ENCODE measurements at regions not wholly inside any gene's neighbourhood (a gene's known extent, or its start where the extent isn't known, plus 50 kb on each side); places are given as distances from the start of the nearest gene placed in this dataset.

GRCh38 chr6:71722736-71723135, 163.6 kb upstream of the RIMS1 start:
- TF ChIP-seq POLR2A (IDR thresholded peaks at IDR 0.05; ENCODE audit: low read depth, low read length): no peak
- no peak for TF ChIP-seq MYC (IDR thresholded peaks at IDR 0.05; ENCODE audit: low read depth, low read length)
- TF ChIP-seq CTCF (IDR thresholded peaks at IDR 0.05; ENCODE audit: extremely low read depth in 1 of 2, insufficient read depth in 1 of 2, low read depth in 1 of 2, low read length in 2 of 2): no peak
- TF ChIP-seq POLR2AphosphoS5 (IDR thresholded peaks at IDR 0.05; ENCODE audit: insufficient read depth, low read depth, low read length): no peak
- no peak for TF ChIP-seq GATA2 (IDR thresholded peaks at IDR 0.05; ENCODE audit: insufficient read depth, insufficient read length, low read depth, low read length)
- TF ChIP-seq EZH2 (IDR thresholded peaks at IDR 0.05; ENCODE audit: borderline replicate concordance, low read depth, low read length, severe bottlenecking): no peak
- no peak for TF ChIP-seq JUN (IDR thresholded peaks at IDR 0.05; ENCODE audit: borderline replicate concordance, insufficient read depth, insufficient read length, low read depth)
- no peak for TF ChIP-seq MAX (IDR thresholded peaks at IDR 0.05; ENCODE audit: insufficient read depth, insufficient read length)
- no peak for TF ChIP-seq FOS (IDR thresholded peaks at IDR 0.05; ENCODE audit: borderline replicate concordance, insufficient read depth, low read length)
